ENCODE measurements at regions not wholly inside any gene's neighbourhood (a gene's known extent, or its start where the extent isn't known, plus 50 kb on each side); places are given as distances from the start of the nearest gene placed in this dataset.

GRCh38 chr9:135198586-135199285, 111.3 kb downstream of the OLFM1 start:
- no peak for DNase-seq (ENCODE audit: low read depth in 1 of 2, low spot score in 1 of 2)
- no peak for TF ChIP-seq POLR2AphosphoS5 (IDR thresholded peaks at IDR 0.05; ENCODE audit: low read depth)
- TF ChIP-seq SPI1 (IDR thresholded peaks at IDR 0.05; ENCODE audit: borderline replicate concordance, low read depth): no peak
- TF ChIP-seq GABPA (IDR thresholded peaks at IDR 0.05; ENCODE audit: low read depth): no peak
- TF ChIP-seq, protein P1, sequence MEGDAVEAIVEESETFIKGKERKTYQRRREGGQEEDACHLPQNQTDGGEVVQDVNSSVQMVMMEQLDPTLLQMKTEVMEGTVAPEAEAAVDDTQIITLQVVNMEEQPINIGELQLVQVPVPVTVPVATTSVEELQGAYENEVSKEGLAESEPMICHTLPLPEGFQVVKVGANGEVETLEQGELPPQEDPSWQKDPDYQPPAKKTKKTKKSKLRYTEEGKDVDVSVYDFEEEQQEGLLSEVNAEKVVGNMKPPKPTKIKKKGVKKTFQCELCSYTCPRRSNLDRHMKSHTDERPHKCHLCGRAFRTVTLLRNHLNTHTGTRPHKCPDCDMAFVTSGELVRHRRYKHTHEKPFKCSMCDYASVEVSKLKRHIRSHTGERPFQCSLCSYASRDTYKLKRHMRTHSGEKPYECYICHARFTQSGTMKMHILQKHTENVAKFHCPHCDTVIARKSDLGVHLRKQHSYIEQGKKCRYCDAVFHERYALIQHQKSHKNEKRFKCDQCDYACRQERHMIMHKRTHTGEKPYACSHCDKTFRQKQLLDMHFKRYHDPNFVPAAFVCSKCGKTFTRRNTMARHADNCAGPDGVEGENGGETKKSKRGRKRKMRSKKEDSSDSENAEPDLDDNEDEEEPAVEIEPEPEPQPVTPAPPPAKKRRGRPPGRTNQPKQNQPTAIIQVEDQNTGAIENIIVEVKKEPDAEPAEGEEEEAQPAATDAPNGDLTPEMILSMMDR (IDR thresholded peaks at IDR 0.05; ENCODE audit: insufficient read depth, low read length): no peak
- no peak for TF ChIP-seq REST (IDR thresholded peaks at IDR 0.05; ENCODE audit: insufficient replicate concordance, low read depth)
- no peaks in the 10 kb centered on the region for H3K27me3 ChIP-seq (ENCODE audit: insufficient read depth, poor library complexity, severe bottlenecking)
- no peak overlapping the region for H3K27ac ChIP-seq (replicated peaks)
- no peak overlapping the region for H3K4me3 ChIP-seq (replicated peaks; ENCODE audit: insufficient read depth, low read length)

GRCh38 chr9:135199489-135199888, 112.0 kb downstream of the OLFM1 start:
- no peak for DNase-seq (ENCODE audit: low read depth in 1 of 2, low spot score in 1 of 2)
- no peak for TF ChIP-seq GABPA (IDR thresholded peaks at IDR 0.05; ENCODE audit: low read depth)
- no peak for TF ChIP-seq POLR2AphosphoS5 (IDR thresholded peaks at IDR 0.05; ENCODE audit: low read depth)
- TF ChIP-seq, protein P1 (IDR thresholded peaks at IDR 0.05; ENCODE audit: insufficient read depth, low read length): no peak
- no peak for TF ChIP-seq REST (IDR thresholded peaks at IDR 0.05; ENCODE audit: insufficient replicate concordance, low read depth)
- TF ChIP-seq SPI1 (IDR thresholded peaks at IDR 0.05; ENCODE audit: borderline replicate concordance, low read depth): no peak
- no peak overlapping the region for H3K4me3 ChIP-seq (replicated peaks; ENCODE audit: insufficient read depth, low read length)
- no peak overlapping the region for H3K27ac ChIP-seq (replicated peaks)
- H3K27me3 ChIP-seq (ENCODE audit: insufficient read depth, poor library complexity, severe bottlenecking): no peaks in the 10 kb centered on the region

GRCh38 chr9:135201711-135202110, 114.2 kb downstream of the OLFM1 start:
- Histone ChIP-seq H3K27ac (replicated peaks) (no peak overlapping the region), H3K27me3 (ENCODE audit: insufficient read depth, poor library complexity, severe bottlenecking) (no peaks in the 10 kb centered on the region), H3K4me3 (replicated peaks; ENCODE audit: insufficient read depth, low read length) (no peak overlapping the region)
- DNase-seq (ENCODE audit: low read depth in 1 of 2, low spot score in 1 of 2): no peak
- TF ChIP-seq REST (IDR thresholded peaks at IDR 0.05; ENCODE audit: insufficient replicate concordance, low read depth): no peak
- TF ChIP-seq, protein P1 (IDR thresholded peaks at IDR 0.05; ENCODE audit: insufficient read depth, low read length): no peak
- no peak for TF ChIP-seq SPI1 (IDR thresholded peaks at IDR 0.05; ENCODE audit: borderline replicate concordance, low read depth)
- no peak for TF ChIP-seq POLR2AphosphoS5 (IDR thresholded peaks at IDR 0.05; ENCODE audit: low read depth)
- no peak for TF ChIP-seq GABPA (IDR thresholded peaks at IDR 0.05; ENCODE audit: low read depth)
